Liver (tissue), 3 donors: ENCODE measurements at regions not wholly inside any gene's neighbourhood (a gene's known extent, or its start where the extent isn't known, plus 50 kb on each side); places are given as distances from the start of the nearest gene placed in this dataset.
"Not testable (repeated sequence)": the region's sequence is repeated elsewhere in the genome, so short reads cannot be mapped to it uniquely, and the experiment has no call there.

Experiments used
- EGR1 ChIP-seq, 2 donors: IDR thresholded peaks; 2 replicates each; pipeline ENCODE4 v1.6.1; 2016 to 2018; ENCODE audit warnings: antibody characterized with exemption in 2 of 2, low read depth in 2 of 2
- GABPA ChIP-seq, 2 donors: IDR thresholded peaks in 1 of 2; conservative IDR thresholded peaks in 1 of 2; 2 replicates each; pipeline ENCODE4 v1.6.1; 2016; ENCODE audit warnings: antibody characterized with exemption in 2 of 2, mild to moderate bottlenecking in 1 of 2, moderate library complexity in 1 of 2
- JUND ChIP-seq, 2 donors: IDR thresholded peaks; 2 replicates each; pipeline ENCODE4 v1.6.1; 2016; ENCODE audit warnings: antibody characterized with exemption in 2 of 2
- RAD21 ChIP-seq, 2 donors: IDR thresholded peaks; 2 replicates each; pipeline ENCODE4 v1.6.1; 2016; ENCODE audit warnings: antibody characterized with exemption in 2 of 2, mild to moderate bottlenecking in 2 of 2
- YY1 ChIP-seq: IDR thresholded peaks from 2 replicates; pipeline ENCODE4 v1.6.1; 2016; ENCODE audit warnings: antibody characterized with exemption, mild to moderate bottlenecking
- TF ChIP-seq, protein P1 (sequence below): fragments of 150-350 bp; IDR thresholded peaks from 2 replicates; pipeline ENCODE4 v1.5.1; 2017; ENCODE audit warnings: improper control_type of control experiment, low read depth, low read length; ENCODE audit not compliant: missing input control
- TF ChIP-seq, protein P2 (sequence below): IDR thresholded peaks from 2 replicates; pipeline ENCODE4 v1.6.1; 2016; ENCODE audit warnings: antibody characterized with exemption
- TF ChIP-seq, protein P3 (sequence below): IDR thresholded peaks from 2 replicates; pipeline ENCODE4 v1.6.1; 2016; ENCODE audit warnings: antibody characterized with exemption, mild to moderate bottlenecking
- TF ChIP-seq, protein P4 (sequence below): IDR thresholded peaks from 2 replicates; pipeline ENCODE4 v1.6.1; 2016; ENCODE audit warnings: antibody characterized with exemption
- donor health status: healthy.
- donor health status: healthy.

DNA sequence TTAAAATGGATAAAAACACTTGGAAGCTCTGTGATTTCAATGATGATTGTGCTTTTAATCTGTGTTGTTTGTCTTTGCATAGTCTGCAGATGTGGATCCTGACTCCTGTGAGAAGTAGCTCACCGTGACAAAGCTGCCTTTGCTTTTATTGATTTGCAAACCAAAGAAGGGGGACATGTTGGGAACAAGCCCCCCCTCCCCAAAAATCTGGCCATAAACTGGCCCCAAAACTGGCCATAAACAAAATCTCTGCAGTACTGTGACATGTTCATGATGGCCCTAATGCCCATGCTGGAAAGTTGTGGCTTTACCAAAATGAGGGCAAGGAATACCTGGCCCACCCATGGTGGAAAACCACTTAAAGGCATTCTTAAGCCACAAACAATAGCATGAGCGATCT is 202.4 kb downstream of the YTHDC2 start:
- TF ChIP-seq EGR1 (IDR thresholded peaks at IDR 0.05; ENCODE audit: low read depth in 2 of 2); RAD21 (IDR thresholded peaks at IDR 0.05); YY1; GABPA (IDR thresholded peaks at IDR 0.05 in 1 of 2, conservative IDR thresholded peaks at IDR 0.05 in 1 of 2); JUND (IDR thresholded peaks at IDR 0.05): not testable (repeated sequence)
- TF ChIP-seq, protein P1, sequence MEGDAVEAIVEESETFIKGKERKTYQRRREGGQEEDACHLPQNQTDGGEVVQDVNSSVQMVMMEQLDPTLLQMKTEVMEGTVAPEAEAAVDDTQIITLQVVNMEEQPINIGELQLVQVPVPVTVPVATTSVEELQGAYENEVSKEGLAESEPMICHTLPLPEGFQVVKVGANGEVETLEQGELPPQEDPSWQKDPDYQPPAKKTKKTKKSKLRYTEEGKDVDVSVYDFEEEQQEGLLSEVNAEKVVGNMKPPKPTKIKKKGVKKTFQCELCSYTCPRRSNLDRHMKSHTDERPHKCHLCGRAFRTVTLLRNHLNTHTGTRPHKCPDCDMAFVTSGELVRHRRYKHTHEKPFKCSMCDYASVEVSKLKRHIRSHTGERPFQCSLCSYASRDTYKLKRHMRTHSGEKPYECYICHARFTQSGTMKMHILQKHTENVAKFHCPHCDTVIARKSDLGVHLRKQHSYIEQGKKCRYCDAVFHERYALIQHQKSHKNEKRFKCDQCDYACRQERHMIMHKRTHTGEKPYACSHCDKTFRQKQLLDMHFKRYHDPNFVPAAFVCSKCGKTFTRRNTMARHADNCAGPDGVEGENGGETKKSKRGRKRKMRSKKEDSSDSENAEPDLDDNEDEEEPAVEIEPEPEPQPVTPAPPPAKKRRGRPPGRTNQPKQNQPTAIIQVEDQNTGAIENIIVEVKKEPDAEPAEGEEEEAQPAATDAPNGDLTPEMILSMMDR: not testable (repeated sequence)
- TF ChIP-seq, protein P2, sequence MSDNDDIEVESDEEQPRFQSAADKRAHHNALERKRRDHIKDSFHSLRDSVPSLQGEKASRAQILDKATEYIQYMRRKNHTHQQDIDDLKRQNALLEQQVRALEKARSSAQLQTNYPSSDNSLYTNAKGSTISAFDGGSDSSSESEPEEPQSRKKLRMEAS: not testable (repeated sequence)
- TF ChIP-seq, protein P3, sequence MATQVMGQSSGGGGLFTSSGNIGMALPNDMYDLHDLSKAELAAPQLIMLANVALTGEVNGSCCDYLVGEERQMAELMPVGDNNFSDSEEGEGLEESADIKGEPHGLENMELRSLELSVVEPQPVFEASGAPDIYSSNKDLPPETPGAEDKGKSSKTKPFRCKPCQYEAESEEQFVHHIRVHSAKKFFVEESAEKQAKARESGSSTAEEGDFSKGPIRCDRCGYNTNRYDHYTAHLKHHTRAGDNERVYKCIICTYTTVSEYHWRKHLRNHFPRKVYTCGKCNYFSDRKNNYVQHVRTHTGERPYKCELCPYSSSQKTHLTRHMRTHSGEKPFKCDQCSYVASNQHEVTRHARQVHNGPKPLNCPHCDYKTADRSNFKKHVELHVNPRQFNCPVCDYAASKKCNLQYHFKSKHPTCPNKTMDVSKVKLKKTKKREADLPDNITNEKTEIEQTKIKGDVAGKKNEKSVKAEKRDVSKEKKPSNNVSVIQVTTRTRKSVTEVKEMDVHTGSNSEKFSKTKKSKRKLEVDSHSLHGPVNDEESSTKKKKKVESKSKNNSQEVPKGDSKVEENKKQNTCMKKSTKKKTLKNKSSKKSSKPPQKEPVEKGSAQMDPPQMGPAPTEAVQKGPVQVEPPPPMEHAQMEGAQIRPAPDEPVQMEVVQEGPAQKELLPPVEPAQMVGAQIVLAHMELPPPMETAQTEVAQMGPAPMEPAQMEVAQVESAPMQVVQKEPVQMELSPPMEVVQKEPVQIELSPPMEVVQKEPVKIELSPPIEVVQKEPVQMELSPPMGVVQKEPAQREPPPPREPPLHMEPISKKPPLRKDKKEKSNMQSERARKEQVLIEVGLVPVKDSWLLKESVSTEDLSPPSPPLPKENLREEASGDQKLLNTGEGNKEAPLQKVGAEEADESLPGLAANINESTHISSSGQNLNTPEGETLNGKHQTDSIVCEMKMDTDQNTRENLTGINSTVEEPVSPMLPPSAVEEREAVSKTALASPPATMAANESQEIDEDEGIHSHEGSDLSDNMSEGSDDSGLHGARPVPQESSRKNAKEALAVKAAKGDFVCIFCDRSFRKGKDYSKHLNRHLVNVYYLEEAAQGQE: not testable (repeated sequence)
- TF ChIP-seq, protein P4, sequence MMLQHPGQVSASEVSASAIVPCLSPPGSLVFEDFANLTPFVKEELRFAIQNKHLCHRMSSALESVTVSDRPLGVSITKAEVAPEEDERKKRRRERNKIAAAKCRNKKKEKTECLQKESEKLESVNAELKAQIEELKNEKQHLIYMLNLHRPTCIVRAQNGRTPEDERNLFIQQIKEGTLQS: not testable (repeated sequence)
